ENCODE measurements at regions not wholly inside any gene's neighbourhood (a gene's known extent, or its start where the extent isn't known, plus 50 kb on each side); places are given as distances from the start of the nearest gene placed in this dataset.
"Not testable (repeated sequence)": the region's sequence is repeated elsewhere in the genome, so short reads cannot be mapped to it uniquely, and the experiment has no call there.

DNA sequence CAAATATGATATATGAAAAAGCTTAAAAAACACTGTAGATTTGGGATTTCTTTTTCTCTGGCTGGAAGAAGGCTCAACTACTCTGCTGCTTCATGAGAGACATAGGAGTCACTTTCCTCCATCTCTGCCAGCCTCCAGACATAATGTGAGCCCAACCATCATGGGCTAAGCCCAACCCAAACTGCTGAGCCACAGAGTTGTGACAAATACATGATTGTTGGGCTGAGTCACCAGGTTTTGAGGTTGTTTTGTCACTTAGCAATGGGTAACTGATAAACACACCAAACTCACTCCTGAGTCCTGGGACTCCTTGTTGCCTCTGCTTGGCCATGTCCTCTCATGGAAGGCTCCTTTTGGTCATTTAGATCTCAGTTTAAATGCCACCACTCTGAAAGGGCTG is 381.8 kb upstream of the FZD8 start:
- DNase-seq, result no peak

DNA sequence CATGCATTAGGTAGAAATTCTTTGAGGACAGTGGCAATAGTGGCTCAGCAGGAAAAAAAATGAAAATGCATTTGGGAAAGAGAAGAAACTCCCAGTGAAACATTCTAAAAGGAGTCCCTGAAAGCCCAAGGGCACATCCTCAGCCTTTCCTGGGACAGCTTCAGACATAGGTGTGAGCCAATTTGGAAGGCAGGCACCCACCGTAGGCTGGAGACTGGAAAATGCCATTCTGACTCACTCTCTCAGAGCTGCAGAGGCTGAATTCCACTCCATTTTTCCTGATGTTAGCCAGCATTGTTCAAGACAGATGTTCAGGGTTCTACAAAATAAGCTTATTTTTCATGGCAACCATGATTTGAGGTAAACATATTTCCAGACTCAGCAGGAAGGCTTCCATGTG is 379.0 kb upstream of the FZD8 start:
- no peak for DNase-seq

DNA sequence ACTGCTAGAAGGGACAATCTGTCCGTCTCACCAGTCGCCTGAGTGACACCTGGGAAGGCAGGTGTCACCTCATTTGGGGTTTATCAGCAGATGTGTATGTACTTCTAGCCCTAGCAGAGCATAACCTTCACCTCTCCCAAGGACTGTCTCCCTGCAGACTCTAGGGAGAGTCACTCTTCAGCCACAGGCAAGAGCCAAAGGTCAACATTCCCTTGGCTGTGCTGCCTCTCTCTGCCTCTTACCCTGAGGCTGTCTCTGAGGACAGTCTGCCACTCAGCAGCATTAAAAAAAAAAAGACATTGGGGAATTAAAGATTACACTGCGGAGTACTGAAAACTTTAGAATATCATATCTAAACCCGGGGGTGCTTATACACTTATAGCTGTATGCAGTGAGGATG is 377.7 kb upstream of the FZD8 start:
- no peak for DNase-seq

DNA sequence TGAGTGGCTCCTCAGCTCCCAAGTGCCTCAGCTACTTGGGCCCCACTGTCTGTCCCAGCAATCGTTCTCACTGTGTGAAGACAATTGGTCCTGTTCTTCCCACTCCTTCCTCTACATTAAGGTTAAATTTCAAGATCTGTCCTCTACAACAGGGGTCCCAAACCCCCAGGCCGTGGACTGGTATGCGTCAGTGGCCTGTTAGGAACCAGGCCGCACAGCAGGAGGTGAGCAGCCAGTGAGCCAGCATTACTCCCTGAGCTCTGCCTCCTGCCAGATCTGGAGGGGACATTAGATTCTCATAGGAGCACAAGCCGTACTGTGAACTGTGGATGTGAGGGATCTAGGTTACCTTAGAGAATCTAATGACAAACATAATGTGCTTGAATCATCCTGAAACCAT is 376.9 kb upstream of the FZD8 start:
- no peak for DNase-seq

DNA sequence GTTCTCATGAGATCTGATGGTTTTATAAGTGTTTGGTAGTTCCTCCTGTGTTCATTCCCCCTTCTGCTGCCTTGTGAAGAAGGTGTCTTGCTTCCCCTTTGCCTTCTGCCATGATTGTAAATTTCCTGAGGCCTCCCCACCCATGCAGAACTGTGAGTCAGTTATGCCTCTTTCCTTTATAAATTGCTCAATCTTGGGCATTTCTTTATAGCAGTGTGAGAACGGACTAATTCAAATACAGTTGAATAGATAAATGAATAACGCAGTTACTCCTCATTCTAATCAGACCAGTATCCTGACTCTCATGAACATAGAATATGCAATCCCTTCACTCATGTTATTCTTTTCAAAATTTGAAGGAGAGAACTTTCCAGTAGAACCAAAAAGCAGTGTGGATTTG is 375.0 kb upstream of the FZD8 start:
- DNase-seq, result no peak

DNA sequence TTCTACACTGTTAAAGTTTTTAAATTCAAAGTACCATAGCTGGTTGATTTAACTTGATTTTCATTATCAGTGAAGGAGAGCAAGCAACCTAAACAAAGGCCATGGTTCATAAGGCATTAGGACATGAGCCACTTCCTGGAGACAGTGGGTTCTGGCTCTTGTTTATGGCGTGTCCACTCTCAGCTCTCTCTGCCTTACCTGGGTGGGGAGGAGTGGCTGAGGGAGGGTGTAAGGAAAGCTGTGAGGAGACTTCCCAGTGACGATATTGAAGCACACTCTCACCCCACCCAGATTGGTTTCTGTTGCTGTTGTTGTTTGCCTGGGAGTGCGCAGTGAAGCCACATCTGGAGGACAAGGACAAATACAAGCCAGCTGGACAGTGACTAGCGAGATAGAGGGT is 365.3 kb upstream of the FZD8 start:
- no peak for DNase-seq

DNA sequence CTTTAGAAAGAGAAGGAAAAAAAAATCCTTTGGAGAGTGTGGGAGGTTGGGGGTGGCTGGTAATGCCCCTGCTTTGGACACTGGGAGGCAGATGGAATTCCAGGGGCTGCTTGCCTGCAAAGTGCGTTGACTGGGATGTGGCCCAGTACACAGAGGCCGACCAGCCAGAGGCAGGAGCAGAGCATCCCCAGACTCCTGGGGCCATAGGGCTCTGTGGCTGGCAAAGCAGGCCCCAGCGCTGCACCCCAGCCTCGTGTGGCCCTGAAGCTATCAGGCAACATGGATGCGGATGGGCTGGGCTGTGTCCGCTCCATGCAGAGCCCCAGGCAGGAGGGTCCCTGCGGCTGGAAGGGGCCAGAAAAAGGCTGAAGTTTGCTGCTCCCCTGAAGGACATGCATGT is 361.6 kb upstream of the FZD8 start:
- no peak for DNase-seq

DNA sequence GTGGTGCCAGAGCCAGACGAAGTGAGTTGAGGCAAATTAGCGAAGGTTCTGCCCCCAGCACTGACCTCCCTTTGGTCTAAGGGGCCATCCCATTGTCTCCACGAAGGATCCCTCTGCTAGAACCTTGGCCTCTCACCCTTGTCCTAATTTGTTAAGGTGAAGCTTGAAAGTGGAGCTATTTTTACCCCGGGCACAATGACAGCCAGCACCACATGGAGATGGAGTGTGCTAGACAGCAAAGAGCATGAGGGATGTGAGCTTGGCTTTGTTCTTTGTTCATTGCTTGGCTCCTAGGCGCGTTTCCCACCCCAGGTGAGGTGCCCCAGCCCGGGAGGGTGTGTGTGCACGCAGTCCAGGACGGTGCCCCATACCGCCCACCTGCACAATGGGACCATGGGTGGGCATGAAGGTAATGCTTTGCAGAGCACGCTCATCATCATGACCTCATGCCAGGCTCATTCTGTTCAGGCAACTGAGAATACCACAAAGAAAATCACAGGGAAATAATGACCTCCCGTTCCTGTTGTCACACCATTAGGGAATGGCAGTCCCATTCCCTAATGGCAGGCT is 361.0 kb upstream of the FZD8 start:
- no peak for DNase-seq

DNA sequence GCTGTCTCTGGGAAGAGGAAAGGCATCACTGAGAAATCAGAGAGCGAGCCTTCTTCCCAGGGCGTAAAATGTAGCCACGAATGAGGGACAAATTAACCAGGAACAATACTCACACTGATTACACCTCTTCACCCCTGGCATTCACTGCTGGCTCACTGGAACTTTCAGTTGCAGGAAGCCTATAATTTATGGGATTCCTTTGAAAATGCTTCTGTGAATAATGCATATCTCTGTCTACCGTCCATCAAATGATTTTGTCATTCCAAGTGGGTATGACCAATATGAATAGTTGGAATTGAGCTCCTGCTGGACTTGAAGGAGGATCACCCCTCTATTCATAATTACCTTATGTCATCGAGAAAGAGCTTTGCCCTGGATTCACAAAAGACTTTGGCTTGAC is 360.3 kb upstream of the FZD8 start:
- DNase-seq, result no peak

DNA sequence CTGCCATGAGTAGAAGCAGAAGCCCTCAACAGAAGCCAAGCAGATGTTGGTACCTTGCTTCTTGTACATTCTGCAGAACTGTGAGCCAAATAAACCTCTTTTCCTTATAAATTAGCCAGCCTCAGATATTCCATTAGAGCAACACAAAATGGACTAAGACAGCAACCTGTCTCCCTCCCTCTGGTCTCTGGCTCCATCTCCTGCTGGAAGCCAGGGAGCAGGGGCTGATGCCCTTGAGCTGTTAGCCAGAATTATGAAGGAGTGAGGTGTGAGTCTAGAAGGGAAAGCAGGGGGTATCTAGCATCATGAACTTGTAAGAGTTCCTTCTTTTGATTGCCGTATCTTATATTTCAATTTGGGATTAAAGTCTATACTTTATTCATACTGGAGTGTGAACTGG is 358.7 kb upstream of the FZD8 start:
- DNase-seq, result not testable (repeated sequence)

DNA sequence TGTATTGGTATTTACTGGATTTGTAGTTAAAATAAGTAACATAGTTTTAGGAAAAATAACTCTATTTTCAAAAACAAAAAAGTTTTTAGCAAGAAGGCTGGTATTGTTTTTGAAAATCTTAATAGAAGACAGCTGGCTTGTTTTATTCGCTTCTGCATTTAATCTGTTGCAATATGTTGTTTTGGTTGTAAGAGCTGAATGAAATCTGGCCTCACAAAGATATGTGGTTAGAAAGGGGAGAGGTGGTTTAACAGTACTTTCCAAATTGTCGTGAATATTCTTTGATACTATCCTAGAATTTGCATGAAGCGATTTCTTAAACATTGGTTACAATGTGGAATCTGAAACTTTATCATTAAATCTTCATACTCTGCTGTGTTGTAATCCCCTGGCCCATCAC is 355.9 kb upstream of the FZD8 start:
- DNase-seq, result no peak

DNA sequence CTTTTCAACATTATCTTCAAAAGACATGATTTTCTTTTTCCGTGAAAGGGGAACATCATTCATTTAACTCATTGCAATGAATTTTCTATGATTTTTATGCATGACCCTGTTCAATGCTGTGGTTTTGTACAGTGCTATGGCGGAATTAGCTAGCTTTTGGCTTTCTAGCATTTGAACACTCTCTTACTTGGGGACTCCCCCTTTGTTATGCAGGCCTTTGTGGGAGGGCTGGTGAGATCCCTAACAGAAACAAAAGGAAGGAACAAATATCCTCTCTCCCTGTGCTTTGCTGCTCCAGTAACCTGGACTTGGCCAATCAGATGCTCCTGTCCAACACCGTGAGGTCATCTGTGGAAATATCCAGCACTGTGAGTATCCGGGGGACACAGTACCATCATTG is 353.4 kb upstream of the FZD8 start:
- no peak for DNase-seq

DNA sequence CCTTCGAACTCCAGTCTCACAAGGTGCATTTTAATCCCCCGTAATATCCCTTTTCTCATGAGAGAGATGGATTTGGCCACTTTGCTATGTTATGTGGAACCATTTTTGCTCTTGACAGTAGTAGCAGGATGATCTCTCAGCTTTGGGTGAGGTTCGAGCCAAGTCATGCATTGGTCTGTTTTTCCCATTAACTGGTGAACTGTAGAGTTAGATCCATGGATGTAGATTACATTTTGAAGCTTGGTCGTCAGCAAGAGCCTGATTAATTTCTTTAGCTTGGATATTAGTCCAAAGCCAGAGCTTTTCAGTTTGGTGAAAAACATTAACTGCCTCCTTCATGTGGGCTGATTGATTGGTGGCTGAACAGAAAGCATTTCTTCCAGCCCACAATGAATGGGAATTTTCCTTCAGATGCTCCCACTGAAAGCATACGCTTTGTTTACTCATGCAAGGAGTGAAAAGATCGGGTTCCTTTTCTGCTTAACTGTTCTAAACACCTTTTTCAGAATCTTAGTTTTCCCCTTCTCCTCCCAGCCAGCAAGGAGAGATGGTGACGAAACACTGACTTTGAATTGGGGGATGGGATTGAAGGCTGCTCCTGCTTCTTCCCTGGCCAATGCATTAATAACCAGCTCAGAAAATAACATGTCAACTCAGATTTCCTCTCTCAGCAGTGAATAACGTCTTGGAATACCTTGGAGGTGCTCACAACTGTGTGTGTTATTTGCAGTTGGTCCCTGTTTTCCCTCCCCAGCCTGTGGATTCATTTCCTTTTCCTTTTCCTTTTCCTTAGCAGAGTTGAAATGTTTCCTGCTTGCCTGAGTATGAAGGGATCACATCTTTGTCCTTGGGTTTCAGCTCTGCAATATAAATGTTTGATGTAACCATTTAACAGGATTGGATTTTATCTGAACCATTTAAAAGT is 351.8 kb upstream of the FZD8 start:
- no peak for DNase-seq

DNA sequence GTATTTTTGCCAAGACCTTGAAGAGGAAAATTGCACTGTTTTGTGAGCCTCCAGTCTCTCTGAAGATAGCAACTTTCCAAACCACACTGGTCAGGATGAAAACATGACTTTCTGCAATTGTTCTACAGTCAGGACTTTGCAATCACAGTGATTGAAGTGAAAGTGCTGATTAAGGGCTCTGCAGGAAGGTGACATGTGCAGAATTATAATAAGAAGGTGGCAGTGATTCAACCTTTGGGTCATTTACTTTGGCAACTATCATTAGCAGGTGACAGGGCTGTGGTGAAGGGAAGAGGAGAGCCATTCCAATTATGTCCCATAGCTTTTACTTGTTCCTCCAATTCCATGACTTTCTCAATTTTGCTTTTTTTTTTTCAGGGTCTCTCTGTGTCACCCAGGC is 350.0 kb upstream of the FZD8 start:
- DNase-seq, result no peak

DNA sequence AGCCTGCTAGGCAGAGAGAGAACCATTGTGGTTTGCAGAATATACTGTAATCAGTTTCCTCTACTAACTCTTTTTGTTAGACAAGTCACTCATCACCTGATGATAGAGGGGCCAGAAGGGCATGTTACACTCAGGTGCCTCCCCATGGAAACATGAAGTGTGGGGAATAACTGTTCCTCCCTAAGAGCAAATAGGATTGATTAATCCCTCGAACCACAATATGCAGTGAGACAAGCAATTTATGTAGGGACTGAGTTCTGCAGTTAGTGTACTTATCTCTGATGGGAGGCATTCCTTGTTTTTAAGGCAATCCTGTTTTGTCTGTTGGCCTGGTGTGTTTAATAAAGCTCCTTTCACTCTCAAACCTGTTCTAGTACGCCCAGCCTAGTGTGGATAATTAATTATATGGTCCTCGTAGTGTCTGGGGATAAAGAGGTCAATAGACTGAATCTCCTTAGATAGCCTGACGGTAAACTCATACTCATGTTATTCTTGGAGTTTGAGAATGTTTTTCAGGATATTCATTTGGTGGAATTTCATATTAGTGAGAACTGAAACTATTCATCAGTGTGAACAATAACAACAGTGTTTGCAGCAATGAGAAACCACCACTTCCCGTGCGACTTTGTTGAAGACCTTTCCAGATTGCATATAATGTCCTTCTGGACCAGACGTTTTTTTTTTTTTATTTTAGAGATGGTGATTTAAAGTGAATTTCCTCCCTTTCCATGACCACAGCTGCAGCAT is 344.8 kb upstream of the FZD8 start:
- no peak for DNase-seq

DNA sequence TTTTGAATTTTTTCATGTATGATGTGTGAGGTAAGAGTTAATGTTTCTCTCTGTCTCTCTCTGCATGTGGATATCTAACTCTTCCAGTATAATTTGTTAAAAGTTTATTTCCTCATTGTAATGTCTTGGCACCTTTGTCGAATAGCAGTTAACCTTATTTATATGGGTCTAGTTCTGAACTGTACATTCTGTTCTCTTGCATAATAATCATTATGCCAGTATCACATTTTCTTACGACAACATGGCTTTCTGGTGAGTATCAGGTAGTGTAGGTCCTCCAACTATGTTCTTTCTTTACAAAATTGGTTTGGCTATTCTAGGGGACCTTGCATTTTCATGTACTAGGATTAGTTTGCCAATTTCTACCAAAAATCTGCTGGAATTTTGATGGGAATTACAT is 337.0 kb upstream of the FZD8 start:
- no peak for DNase-seq

DNA sequence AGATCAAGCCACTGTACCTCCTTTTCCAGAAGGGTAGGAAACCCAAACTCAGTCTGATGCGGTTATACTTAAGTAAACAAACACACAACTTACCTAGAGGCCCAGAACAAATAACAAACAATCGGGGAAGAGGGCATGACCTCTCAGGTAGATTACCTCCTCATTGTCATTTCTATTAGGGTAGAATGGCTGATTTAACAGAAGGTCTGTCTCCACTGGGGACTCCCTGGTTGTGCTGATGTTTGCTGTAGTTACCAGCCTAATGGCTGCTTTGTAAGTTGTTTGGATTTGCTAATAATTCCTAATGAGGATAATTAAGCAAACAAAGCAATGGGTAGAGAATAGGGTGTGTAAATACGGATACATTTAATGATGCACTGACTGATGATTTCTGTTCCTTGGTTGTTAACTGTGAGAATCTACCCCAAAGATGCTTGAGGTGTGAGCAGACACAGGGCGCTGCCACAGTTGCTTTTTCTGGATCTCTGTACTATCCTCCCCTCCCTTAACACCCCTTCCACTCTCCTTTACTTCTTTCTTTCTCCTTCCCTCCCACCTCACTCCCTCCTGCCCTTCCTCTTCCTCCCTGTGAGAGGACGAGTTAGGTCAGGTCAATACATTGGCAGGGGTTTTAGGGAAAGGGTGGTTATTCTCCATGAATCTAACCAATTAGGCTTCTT is 332.0 kb upstream of the FZD8 start:
- not testable (repeated sequence) for DNase-seq

DNA sequence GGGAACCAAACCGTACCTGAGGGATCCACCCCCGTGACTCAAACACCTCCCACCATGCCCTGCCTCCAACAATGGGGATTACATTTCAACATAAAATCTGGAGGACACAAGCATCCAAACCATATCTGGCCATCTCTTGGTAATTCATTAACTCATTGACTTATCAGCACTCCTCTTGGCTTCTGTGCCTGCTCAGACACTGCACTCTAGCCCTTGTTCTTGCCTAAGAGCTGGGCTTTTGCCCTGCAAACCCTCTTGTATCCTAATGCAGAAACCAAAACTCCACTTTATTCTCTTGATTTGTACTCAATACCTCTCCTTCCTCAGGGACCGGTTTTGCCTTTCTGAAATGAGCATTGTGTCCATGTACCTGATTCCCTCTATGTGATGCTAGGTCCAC is 330.2 kb upstream of the FZD8 start:
- no peak for DNase-seq

DNA sequence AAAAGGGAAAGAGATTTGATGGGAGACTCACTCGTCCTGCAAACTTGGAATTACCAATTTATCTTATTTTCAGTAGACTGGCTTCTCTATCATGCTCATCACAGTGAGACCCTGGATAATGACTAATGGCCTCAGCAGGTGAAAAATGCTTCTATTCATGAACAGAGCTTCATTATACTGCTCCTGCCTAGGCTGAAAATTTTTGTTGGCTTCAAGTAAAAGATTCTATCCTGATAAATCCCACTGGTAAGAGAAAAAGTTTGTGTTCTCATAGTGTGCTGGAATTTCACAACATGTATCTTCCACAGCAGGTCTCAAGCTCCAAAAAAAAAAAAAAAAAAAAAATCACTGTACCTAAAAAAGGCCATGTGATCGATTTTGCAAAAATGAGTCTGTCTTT is 329.3 kb upstream of the FZD8 start:
- DNase-seq, result no peak

DNA sequence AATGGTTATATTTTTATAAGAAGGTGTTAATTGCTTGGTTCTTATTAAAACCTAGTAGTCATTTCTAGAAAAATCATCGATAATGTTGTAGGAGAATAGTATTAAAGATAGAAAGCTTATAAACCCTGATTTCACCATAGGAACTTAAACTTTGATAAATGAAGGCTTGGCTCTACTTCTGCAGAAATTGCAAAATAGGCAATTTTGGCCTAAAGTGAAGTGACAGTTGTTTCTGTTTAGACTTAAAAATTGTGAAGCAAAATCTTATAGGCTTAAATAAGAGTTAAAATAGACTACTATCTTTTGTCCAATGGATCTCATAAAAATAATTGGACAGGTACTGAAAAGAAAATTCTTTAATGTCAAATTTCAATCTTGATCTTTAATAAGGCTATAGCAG is 321.6 kb upstream of the FZD8 start:
- DNase-seq, result no peak

DNA sequence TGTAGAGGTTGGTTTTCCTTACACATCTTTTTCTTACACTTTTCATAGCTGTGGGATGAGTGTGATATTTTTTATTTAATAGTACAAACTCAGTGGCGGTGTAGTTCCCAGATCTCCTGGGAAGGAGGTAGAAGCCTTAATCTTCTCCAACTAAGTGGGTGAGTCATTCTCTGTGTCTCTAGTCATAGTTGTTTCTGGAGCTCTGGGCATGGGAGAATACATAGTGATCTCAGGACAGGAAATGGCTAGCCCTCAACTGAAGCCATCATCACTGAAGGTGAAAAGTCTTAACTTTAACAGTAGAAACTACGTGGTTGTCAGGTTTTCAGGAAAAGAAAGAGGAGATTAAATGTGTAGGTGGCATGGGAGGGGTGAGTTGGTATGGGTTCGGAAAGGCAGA is 319.4 kb upstream of the FZD8 start:
- no peak for DNase-seq

DNA sequence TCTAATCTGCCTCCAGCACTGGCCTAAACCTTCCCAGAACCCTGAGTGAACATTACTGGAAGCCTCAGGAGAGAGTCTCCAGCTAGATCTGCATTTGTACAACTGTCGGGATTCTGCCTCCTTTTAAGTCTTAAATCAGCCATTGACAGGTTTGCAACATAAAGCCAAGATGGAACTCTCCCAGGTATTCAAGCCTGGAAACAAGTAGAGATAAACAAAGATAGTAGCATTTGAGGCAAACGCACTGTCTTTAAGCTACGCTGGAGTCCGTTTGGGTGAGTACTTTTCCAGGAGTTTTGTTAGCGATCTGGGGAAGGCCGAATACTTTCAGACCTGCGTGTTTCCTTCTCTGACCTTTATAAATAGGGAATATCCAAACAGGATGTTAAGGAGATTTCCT is 317.2 kb upstream of the FZD8 start:
- DNase-seq, result no peak

DNA sequence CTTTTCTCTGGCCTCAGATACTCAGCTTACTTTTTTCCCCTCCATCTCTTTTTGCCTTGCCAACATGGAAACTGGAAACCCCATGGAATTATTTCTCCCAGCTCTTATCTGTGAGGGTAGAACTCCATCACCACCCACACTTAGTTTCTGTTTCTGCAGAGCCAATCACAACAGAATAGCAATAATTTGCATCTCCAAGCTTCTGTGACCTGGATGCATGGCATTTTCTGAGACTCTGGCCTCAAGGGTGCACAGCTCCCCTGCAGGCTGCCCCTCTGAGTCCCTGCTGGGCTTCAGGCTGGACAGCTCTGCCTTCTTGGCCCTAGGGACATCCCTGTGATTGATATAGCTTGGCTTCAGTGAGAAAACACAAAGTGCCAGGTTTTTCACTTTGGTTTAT is 316.5 kb upstream of the FZD8 start:
- not testable (repeated sequence) for DNase-seq

DNA sequence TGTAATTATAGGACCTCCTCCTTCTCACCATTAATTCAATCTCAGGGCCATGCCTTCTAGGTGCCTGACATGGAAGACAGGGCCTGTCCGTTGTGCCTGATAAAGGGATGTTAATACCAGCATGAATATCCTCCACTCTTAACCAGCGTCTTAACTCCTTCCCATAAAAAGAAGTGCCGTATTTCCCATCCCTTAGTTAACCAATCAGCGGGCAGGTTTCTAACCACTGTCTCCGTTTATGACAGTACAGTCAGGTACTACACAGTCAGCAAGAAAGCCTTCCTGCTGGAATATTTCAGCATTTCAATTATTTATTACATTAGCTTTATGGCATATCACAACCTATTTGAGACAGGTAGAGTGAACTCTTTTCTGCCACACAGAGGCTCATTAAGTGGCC is 308.6 kb upstream of the FZD8 start:
- DNase-seq, result no peak

Data from hematopoietic multipotent progenitor cell treated with erythropoietin and hydrocortisone succinate and interleukin-3 and kit ligand, for 6 days (in vitro differentiated cells).